Neural progenitor cell (in vitro differentiated cells): ENCODE measurements at regions not wholly inside any gene's neighbourhood (a gene's known extent, or its start where the extent isn't known, plus 50 kb on each side); places are given as distances from the start of the nearest gene placed in this dataset.

Experiments used
- DNase-seq: peaks from one replicate; pipeline ENCODE4 v3.0.0-alpha.2; 2016; ENCODE audit warnings: low spot score
- H2AFZ ChIP-seq: fragments of 200-600 bp; sonication (generic); replicated peaks from 2 replicates; pipeline ENCODE4 v1.6.1; 2016; ENCODE audit warnings: antibody characterized with exemption
- H3F3A ChIP-seq: fragments of 200-600 bp; sonication (generic); 2 replicates; pipeline ENCODE4 v1.6.1; 2016; ENCODE audit warnings: antibody characterized with exemption, low read depth
- H3K27ac ChIP-seq: fragments of 200-600 bp; sonication (generic); 2 replicates; pipeline ENCODE4 v1.5.1; 2016; ENCODE audit warnings: mild to moderate bottlenecking
- H3K27me3 ChIP-seq: fragments of 200-600 bp; sonication (generic); 2 replicates; pipeline ENCODE4 v1.6.1; 2016; ENCODE audit warnings: mild to moderate bottlenecking, moderate library complexity
- H3K36me3 ChIP-seq: fragments of 200-600 bp; sonication (generic); 2 replicates; pipeline ENCODE4 v1.5.1; 2016
- H3K4me1 ChIP-seq: fragments of 200-600 bp; sonication (generic); 2 replicates; pipeline ENCODE4 v1.6.1; 2016; ENCODE audit warnings: mixed run types
- H3K4me2 ChIP-seq: fragments of 200-600 bp; sonication (generic); 2 replicates; pipeline ENCODE4 v1.6.1; 2016
- H3K4me3 ChIP-seq: fragments of 200-600 bp; sonication (generic); 2 replicates; pipeline ENCODE4 v1.5.1; 2016
- H3K79me2 ChIP-seq: fragments of 200-600 bp; sonication (generic); 2 replicates; pipeline ENCODE4 v1.6.1; 2016; ENCODE audit warnings: low read depth
- H3K9ac ChIP-seq: fragments of 200-600 bp; sonication (generic); 2 replicates; pipeline ENCODE4 v1.6.1; 2016
- H3K9me3 ChIP-seq: fragments of 200-600 bp; sonication (generic); 2 replicates; pipeline ENCODE4 v1.5.1; 2016; ENCODE audit warnings: low read depth
- H4K20me1 ChIP-seq: fragments of 200-600 bp; sonication (generic); 2 replicates; pipeline ENCODE4 v1.6.1; 2016; ENCODE audit warnings: low read depth
- H3K27ac Mint-ChIP-seq: 3 replicates; pipeline ENCODE4 v1.8.0; 2021; ENCODE audit warnings: mixed read lengths
- H3K27me3 Mint-ChIP-seq: 2 replicates; pipeline ENCODE4 v1.8.0; 2022; ENCODE audit warnings: low read depth, mild to moderate bottlenecking, inconsistent platforms, moderate library complexity, mixed read lengths; ENCODE audit not compliant: insufficient read depth
- H3K36me3 Mint-ChIP-seq: 3 replicates; pipeline ENCODE4 v1.8.0; 2021; ENCODE audit warnings: mixed read lengths
- H3K4me1 Mint-ChIP-seq: 3 replicates; pipeline ENCODE4 v1.8.0; 2021; ENCODE audit warnings: mixed read lengths
- H3K4me3 Mint-ChIP-seq: 3 replicates; pipeline ENCODE4 v1.8.0; 2021; ENCODE audit warnings: mild to moderate bottlenecking, moderate library complexity, mixed read lengths
- H3K9me3 Mint-ChIP-seq: 3 replicates; pipeline ENCODE4 v1.8.0; 2020; ENCODE audit warnings: mixed read lengths
- CTCF ChIP-seq: fragments of 200-600 bp; sonication (generic); IDR thresholded peaks from 2 replicates; pipeline ENCODE4 v1.5.1; 2017; ENCODE audit warnings: antibody characterized with exemption, mild to moderate bottlenecking
- EZH2 ChIP-seq: fragments of 200-600 bp; sonication (generic); IDR thresholded peaks from 2 replicates; pipeline ENCODE4 v1.6.1; 2017; ENCODE audit warnings: antibody characterized with exemption, mild to moderate bottlenecking, moderate library complexity
- EZH2phosphoT487 ChIP-seq: fragments of 200-600 bp; sonication (generic); IDR thresholded peaks from 2 replicates; pipeline ENCODE4 v1.6.1; 2017; ENCODE audit warnings: antibody characterized with exemption

DNA sequence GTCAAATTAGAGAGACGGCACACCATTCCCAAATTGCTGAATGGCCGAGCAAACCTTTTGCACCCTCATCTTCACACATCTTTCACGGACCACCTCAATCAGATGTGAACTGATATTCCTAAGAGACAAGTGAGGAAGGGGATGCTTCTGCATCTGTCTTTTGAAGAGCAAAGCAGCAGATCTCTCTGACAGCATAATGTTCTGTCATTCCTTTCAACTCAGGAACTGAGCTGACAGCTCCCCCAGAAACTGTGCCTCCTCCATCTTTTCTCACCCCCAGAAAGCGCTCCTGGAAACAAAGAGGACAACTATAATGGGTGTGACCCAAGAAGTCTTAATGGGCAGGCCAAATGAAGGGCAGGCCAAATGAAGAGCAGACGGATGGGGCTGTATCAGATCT lies 256.4 kb downstream of the C1orf94 start:
- Mint-ChIP-seq H3K27ac (no peak overlapping the region), H3K4me3 (no peak overlapping the region), H3K9me3 (no peaks in the 10 kb centered on the region), H3K4me1 (no peaks in the 10 kb centered on the region), H3K27me3 (no peaks in the 10 kb centered on the region), H3K36me3 (no peaks in the 10 kb centered on the region)
- no peak overlapping the region for H3K27ac ChIP-seq
- no peaks in the 10 kb centered on the region for H3K4me1 ChIP-seq
- H3F3A ChIP-seq: no peaks in the 10 kb centered on the region
- H3K9me3 ChIP-seq: no peaks in the 10 kb centered on the region
- no peak overlapping the region for H3K4me2 ChIP-seq
- H3K27me3 ChIP-seq: no peaks in the 10 kb centered on the region
- TF ChIP-seq EZH2: no peak
- no peak for TF ChIP-seq CTCF
- no peak overlapping the region for H3K9ac ChIP-seq
- H3K4me3 ChIP-seq: no peak overlapping the region
- H2AFZ ChIP-seq: no peak overlapping the region
- H3K36me3 ChIP-seq: no peaks in the 10 kb centered on the region
- H3K79me2 ChIP-seq: no peaks in the 10 kb centered on the region
- DNase-seq: no peak
- H4K20me1 ChIP-seq: no peaks in the 10 kb centered on the region

GRCh38 chr1:34436836-34437235 lies 260.1 kb downstream of the C1orf94 start:
- H3K27ac ChIP-seq: no peak overlapping the region
- no peaks in the 10 kb centered on the region for H3K36me3 ChIP-seq
- Mint-ChIP-seq H3K4me1 (peaks cover 3% of the 10 kb centered on the region), H3K4me3 (no peak overlapping the region), H3K27me3 (peaks cover 2% of the 10 kb centered on the region), H3K9me3 (peaks cover 2% of the 10 kb centered on the region), H3K36me3 (no peaks in the 10 kb centered on the region), H3K27ac (no peak overlapping the region)
- H3K4me2 ChIP-seq: no peak overlapping the region
- peaks cover 4% of the 10 kb centered on the region for H3K4me1 ChIP-seq
- no peaks in the 10 kb centered on the region for H3K79me2 ChIP-seq
- H3K9ac ChIP-seq: no peak overlapping the region
- H3F3A ChIP-seq: no peaks in the 10 kb centered on the region
- no peak for TF ChIP-seq CTCF
- TF ChIP-seq EZH2: no peak
- no peak for TF ChIP-seq EZH2phosphoT487
- no peak for DNase-seq
- H2AFZ ChIP-seq: no peak overlapping the region
- no peaks in the 10 kb centered on the region for H3K9me3 ChIP-seq
- no peak overlapping the region for H3K4me3 ChIP-seq
- no peaks in the 10 kb centered on the region for H3K27me3 ChIP-seq
- H4K20me1 ChIP-seq: no peaks in the 10 kb centered on the region

DNA sequence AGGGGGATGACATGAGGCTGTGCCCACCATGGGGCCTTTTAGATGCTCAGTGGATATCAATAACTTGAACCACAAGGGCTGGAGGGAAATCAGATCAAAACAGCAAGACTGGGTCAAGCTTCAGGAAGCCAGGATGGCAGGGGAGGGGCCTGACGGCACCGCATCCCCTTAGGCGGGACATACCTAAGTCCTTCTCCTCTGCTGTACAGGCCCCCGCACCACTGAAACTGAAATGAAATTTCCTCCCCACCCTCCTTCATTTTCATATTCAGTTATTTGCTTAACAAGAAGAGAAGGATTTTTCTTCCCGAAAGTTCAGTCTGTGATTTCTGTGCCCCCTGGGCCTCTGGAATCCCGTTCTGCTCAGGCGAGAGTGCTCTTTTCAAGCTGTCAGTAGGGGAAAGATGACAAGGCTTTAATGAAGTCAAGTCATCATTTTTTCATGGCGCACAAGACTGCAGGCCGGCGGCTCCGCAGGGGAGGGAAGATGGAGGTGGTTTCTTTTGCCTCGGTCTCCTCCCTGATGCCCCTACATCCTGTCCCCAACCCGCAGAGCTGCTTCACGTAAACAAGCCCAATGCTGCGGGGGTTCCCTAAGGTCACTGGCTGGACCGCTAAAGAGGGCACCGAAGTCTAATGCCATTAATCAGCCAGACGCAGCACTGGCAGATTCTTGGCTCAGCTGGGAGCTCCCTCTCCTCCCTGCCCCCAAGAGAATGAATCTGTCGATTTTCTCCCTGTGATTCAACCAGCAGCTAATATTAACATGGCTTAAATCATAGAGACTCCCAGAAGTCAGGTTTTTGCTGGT lies 264.8 kb downstream of the C1orf94 start:
- Histone ChIP-seq H3K27ac (no peak overlapping the region), H3K9me3 (no peaks in the 10 kb centered on the region), H4K20me1 (no peaks in the 10 kb centered on the region), H3K79me2 (no peaks in the 10 kb centered on the region), H2AFZ (no peak overlapping the region), H3K4me2 (no peak overlapping the region), H3K9ac (no peak overlapping the region), H3K36me3 (no peaks in the 10 kb centered on the region), H3K4me3 (no peak overlapping the region), H3K4me1 (peaks cover 4% of the 10 kb centered on the region), H3F3A (no peaks in the 10 kb centered on the region), H3K27me3 (no peaks in the 10 kb centered on the region)
- Mint-ChIP-seq H3K27ac (no peak overlapping the region), H3K27me3 (peaks cover 4% of the 10 kb centered on the region), H3K4me1 (peaks cover 5% of the 10 kb centered on the region), H3K36me3 (no peaks in the 10 kb centered on the region), H3K9me3 (peaks cover 2% of the 10 kb centered on the region), H3K4me3 (no peak overlapping the region)
- no peak for DNase-seq
- TF ChIP-seq EZH2phosphoT487: no peak
- no peak for TF ChIP-seq CTCF
- TF ChIP-seq EZH2: no peak
